ENCODE measurements at regions not wholly inside any gene's neighbourhood (a gene's known extent, or its start where the extent isn't known, plus 50 kb on each side); places are given as distances from the start of the nearest gene placed in this dataset.

- H3F3A ChIP-seq (ENCODE audit: insufficient read depth), result no peaks in the 10 kb centered on the region
- H3K79me2 ChIP-seq (ENCODE audit: insufficient read depth), result no peaks in the 10 kb centered on the region
- 55 to 58% methylated on average over 9 of the region's 9 CpGs for WGBS, 2 experiments (ENCODE audit: low coverage in 1 of 2, low lambda C conversion rate in 2 of 2, missing lambda C conversion rate in 2 of 2)
- H3K36me3 ChIP-seq (ENCODE audit: low read depth), result no peaks in the 10 kb centered on the region
- no peaks in the 10 kb centered on the region for H3K9me3 ChIP-seq (ENCODE audit: low read depth)
- H2AFZ ChIP-seq, result no peak overlapping the region
- no peak overlapping the region for H3K4me2 ChIP-seq (ENCODE audit: unreplicated experiment)
- no peaks in the 10 kb centered on the region for H3K4me1 ChIP-seq (ENCODE audit: insufficient read depth)
- H4K20me1 ChIP-seq (ENCODE audit: insufficient read depth), result no peaks in the 10 kb centered on the region
- in situ Hi-C loops (cut with MboI), result no loop called here
- no peaks in the 10 kb centered on the region for H3K9me2 ChIP-seq (ENCODE audit: insufficient read depth)
- DNase-seq, result no peak
- H3K27ac ChIP-seq, result no peak overlapping the region
- TF ChIP-seq EZH2phosphoT487 (IDR thresholded peaks at IDR 0.05; ENCODE audit: insufficient read depth, low read depth) (no peak), EZH2 (IDR thresholded peaks at IDR 0.05; ENCODE audit: insufficient read depth, poor library complexity, severe bottlenecking) (no peak)
- peaks cover 34% of the 10 kb centered on the region for H3K27me3 ChIP-seq (replicated peaks; ENCODE audit: insufficient read depth)
- no peak overlapping the region for H3K4me3 ChIP-seq
- no peak overlapping the region for H3K9ac ChIP-seq
Observed at GRCh38 chr16:86716649-86717048, 138.3 kb downstream of the FOXL1 start.

GRCh38 chr16:86718118-86718517 lies 139.8 kb downstream of the FOXL1 start:
- H3K27me3 ChIP-seq (replicated peaks; ENCODE audit: insufficient read depth), result peaks cover 31% of the 10 kb centered on the region

GRCh38 chr16:86722970-86723369 lies 144.6 kb downstream of the FOXL1 start:
- no peaks in the 10 kb centered on the region for H4K20me1 ChIP-seq (ENCODE audit: insufficient read depth)
- H3K4me1 ChIP-seq (ENCODE audit: insufficient read depth), result no peaks in the 10 kb centered on the region
- peak; percentile 63 for DNase-seq
- WGBS, 2 experiments (ENCODE audit: low coverage in 1 of 2, low lambda C conversion rate in 2 of 2, missing lambda C conversion rate in 2 of 2), result 21 to 29% methylated on average over 5 of the region's 5 CpGs
- no peak overlapping the region for H3K4me3 ChIP-seq
- H3F3A ChIP-seq (ENCODE audit: insufficient read depth), result 0 out of 2 replicates have a peak, but pooled peaks cover 5% of the 10 kb centered on the region
- no peak overlapping the region for H3K4me2 ChIP-seq (ENCODE audit: unreplicated experiment)
- no peaks in the 10 kb centered on the region for H3K9me3 ChIP-seq (ENCODE audit: low read depth)
- no peak overlapping the region for H3K9ac ChIP-seq
- H3K36me3 ChIP-seq (ENCODE audit: low read depth), result no peaks in the 10 kb centered on the region
- TF ChIP-seq EZH2 (IDR thresholded peaks at IDR 0.05; ENCODE audit: insufficient read depth, poor library complexity, severe bottlenecking), result no peak
- TF ChIP-seq EZH2phosphoT487 (IDR thresholded peaks at IDR 0.05; ENCODE audit: insufficient read depth, low read depth), result no peak
- no peaks in the 10 kb centered on the region for H3K79me2 ChIP-seq (ENCODE audit: insufficient read depth)
- H3K27me3 ChIP-seq (replicated peaks; ENCODE audit: insufficient read depth), result peaks cover 51% of the 10 kb centered on the region
- no peak overlapping the region for H3K27ac ChIP-seq
- in situ Hi-C loops (cut with MboI), result no loop called here
- no peak overlapping the region for H2AFZ ChIP-seq
- H3K9me2 ChIP-seq (ENCODE audit: insufficient read depth), result no peaks in the 10 kb centered on the region

More at GRCh38 chr16:86718118-86718517, 139.8 kb downstream of the FOXL1 start:
- Histone ChIP-seq H4K20me1 (ENCODE audit: insufficient read depth) (no peaks in the 10 kb centered on the region), H3K27ac (no peak overlapping the region), H3K4me2 (ENCODE audit: unreplicated experiment) (no peak overlapping the region), H3K9me2 (ENCODE audit: insufficient read depth) (no peaks in the 10 kb centered on the region), H3K9ac (no peak overlapping the region), H3K9me3 (ENCODE audit: low read depth) (no peaks in the 10 kb centered on the region), H3F3A (ENCODE audit: insufficient read depth) (0 out of 2 replicates have a peak, but pooled peaks cover 3% of the 10 kb centered on the region), H3K36me3 (ENCODE audit: low read depth) (no peaks in the 10 kb centered on the region), H3K4me1 (ENCODE audit: insufficient read depth) (no peaks in the 10 kb centered on the region), H2AFZ (no peak overlapping the region), H3K79me2 (ENCODE audit: insufficient read depth) (no peaks in the 10 kb centered on the region), H3K4me3 (no peak overlapping the region)
- in situ Hi-C loops (cut with MboI), result no loop called here
- no peak for DNase-seq
- no peak for TF ChIP-seq EZH2phosphoT487 (IDR thresholded peaks at IDR 0.05; ENCODE audit: insufficient read depth, low read depth)
- TF ChIP-seq EZH2 (IDR thresholded peaks at IDR 0.05; ENCODE audit: insufficient read depth, poor library complexity, severe bottlenecking), result no peak
- 50 to 61% methylated on average over 9 of the region's 9 CpGs for WGBS, 2 experiments (ENCODE audit: low coverage in 1 of 2, low lambda C conversion rate in 2 of 2, missing lambda C conversion rate in 2 of 2)

- H2AFZ ChIP-seq, result no peak overlapping the region
- TF ChIP-seq EZH2phosphoT487 (IDR thresholded peaks at IDR 0.05; ENCODE audit: insufficient read depth, low read depth) (no peak), EZH2 (IDR thresholded peaks at IDR 0.05; ENCODE audit: insufficient read depth, poor library complexity, severe bottlenecking) (no peak)
- 79 to 81% methylated on average over 10 of the region's 10 CpGs for WGBS, 2 experiments (ENCODE audit: low coverage in 1 of 2, low lambda C conversion rate in 2 of 2, missing lambda C conversion rate in 2 of 2)
- no peaks in the 10 kb centered on the region for H3K9me3 ChIP-seq (ENCODE audit: low read depth)
- H3K36me3 ChIP-seq (ENCODE audit: low read depth), result no peaks in the 10 kb centered on the region
- 0 out of 2 replicates have a peak, but pooled peaks cover 5% of the 10 kb centered on the region for H3F3A ChIP-seq (ENCODE audit: insufficient read depth)
- H3K79me2 ChIP-seq (ENCODE audit: insufficient read depth), result no peaks in the 10 kb centered on the region
- H3K4me3 ChIP-seq, result no peak overlapping the region
- H3K9me2 ChIP-seq (ENCODE audit: insufficient read depth), result no peaks in the 10 kb centered on the region
- no peaks in the 10 kb centered on the region for H3K4me1 ChIP-seq (ENCODE audit: insufficient read depth)
- peaks cover 53% of the 10 kb centered on the region for H3K27me3 ChIP-seq (replicated peaks; ENCODE audit: insufficient read depth)
- no peak overlapping the region for H3K4me2 ChIP-seq (ENCODE audit: unreplicated experiment)
- DNase-seq, result no peak
- no peak overlapping the region for H3K27ac ChIP-seq
- in situ Hi-C loops (cut with MboI), result no loop called here
- no peak overlapping the region for H3K9ac ChIP-seq
- no peaks in the 10 kb centered on the region for H4K20me1 ChIP-seq (ENCODE audit: insufficient read depth)
Observed at GRCh38 chr16:86723689-86724088, 145.3 kb downstream of the FOXL1 start.

- Histone ChIP-seq H4K20me1 (ENCODE audit: insufficient read depth) (no peaks in the 10 kb centered on the region), H3K36me3 (ENCODE audit: low read depth) (no peaks in the 10 kb centered on the region), H2AFZ (no peak overlapping the region), H3K4me3 (no peak overlapping the region), H3K9ac (no peak overlapping the region), H3K9me3 (ENCODE audit: low read depth) (no peaks in the 10 kb centered on the region), H3K27me3 (replicated peaks; ENCODE audit: insufficient read depth) (peaks cover 62% of the 10 kb centered on the region), H3K4me1 (ENCODE audit: insufficient read depth) (no peaks in the 10 kb centered on the region), H3K9me2 (ENCODE audit: insufficient read depth) (no peaks in the 10 kb centered on the region), H3K79me2 (ENCODE audit: insufficient read depth) (no peaks in the 10 kb centered on the region), H3K27ac (no peak overlapping the region), H3F3A (ENCODE audit: insufficient read depth) (0 out of 2 replicates have a peak, but pooled peaks cover 5% of the 10 kb centered on the region), H3K4me2 (ENCODE audit: unreplicated experiment) (no peak overlapping the region)
- in situ Hi-C loops (cut with MboI), result no loop called here
- WGBS, 2 experiments (ENCODE audit: low coverage in 1 of 2, low lambda C conversion rate in 2 of 2, missing lambda C conversion rate in 2 of 2), result 18 to 23% methylated on average over 10 of the region's 10 CpGs
- TF ChIP-seq EZH2phosphoT487 (IDR thresholded peaks at IDR 0.05; ENCODE audit: insufficient read depth, low read depth), result no peak
- no peak for TF ChIP-seq EZH2 (IDR thresholded peaks at IDR 0.05; ENCODE audit: insufficient read depth, poor library complexity, severe bottlenecking)
- DNase-seq, result peak; percentile 7
Observed at GRCh38 chr16:86725401-86725800, 147.1 kb downstream of the FOXL1 start.

All from GM23248 (cell line).